ENCODE measurements at regions not wholly inside any gene's neighbourhood (a gene's known extent, or its start where the extent isn't known, plus 50 kb on each side); places are given as distances from the start of the nearest gene placed in this dataset.

- H3K4me1 Mint-ChIP-seq (ENCODE audit: low read depth): no peaks in the 10 kb centered on the region
- H3K27ac Mint-ChIP-seq: no peak overlapping the region
- POLR2A ChIA-PET: no interaction called here
- no peak for ATAC-seq
- H3K36me3 Mint-ChIP-seq (ENCODE audit: low read depth): no peaks in the 10 kb centered on the region
- intact Hi-C loops (cut with micrococcal nuclease): no loop called here
- CTCF ChIA-PET: no interaction called here
- no peaks in the 10 kb centered on the region for H3K27me3 Mint-ChIP-seq
- no peak overlapping the region for H3K4me3 Mint-ChIP-seq
- TF ChIP-seq CTCF (IDR thresholded peaks at IDR 0.05): no peak
- no peaks in the 10 kb centered on the region for H3K9me3 Mint-ChIP-seq
- no peak for DNase-seq
These were observed 123.9 kb downstream of the ZNF664 start for GRCh38 chr12:124096869-124097434.

GRCh38 chr12:124097701-124098100, 124.7 kb downstream of the ZNF664 start:
- POLR2A ChIA-PET: no interaction called here
- no peak for DNase-seq
- intact Hi-C loops (cut with micrococcal nuclease): no loop called here
- H3K27me3 Mint-ChIP-seq: no peaks in the 10 kb centered on the region
- CTCF ChIA-PET: interaction anchor here (1.0 kb wide), 1 partner anchor 58 kb away, joined by 3 read pairs; no protein-coding TSS in a partner anchor
- no peaks in the 10 kb centered on the region for H3K36me3 Mint-ChIP-seq (ENCODE audit: low read depth)
- H3K27ac Mint-ChIP-seq: no peak overlapping the region
- no peak for ATAC-seq
- no peaks in the 10 kb centered on the region for H3K9me3 Mint-ChIP-seq
- no peak for TF ChIP-seq CTCF (IDR thresholded peaks at IDR 0.05)
- H3K4me1 Mint-ChIP-seq (ENCODE audit: low read depth): no peaks in the 10 kb centered on the region
- H3K4me3 Mint-ChIP-seq: no peak overlapping the region

- no peak overlapping the region for H3K4me3 Mint-ChIP-seq
- no peaks in the 10 kb centered on the region for H3K27me3 Mint-ChIP-seq
- ChIA-PET POLR2A (no interaction called here), CTCF (interaction anchor here (1.0 kb wide), 1 partner anchor 59 kb away, joined by 3 read pairs; no protein-coding TSS in a partner anchor)
- H3K4me1 Mint-ChIP-seq (ENCODE audit: low read depth): no peaks in the 10 kb centered on the region
- H3K36me3 Mint-ChIP-seq (ENCODE audit: low read depth): no peaks in the 10 kb centered on the region
- intact Hi-C loops (cut with micrococcal nuclease): no loop called here
- DNase-seq (no peak), ATAC-seq (no peak)
- no peaks in the 10 kb centered on the region for H3K9me3 Mint-ChIP-seq
- TF ChIP-seq CTCF (IDR thresholded peaks at IDR 0.05): no peak
- no peak overlapping the region for H3K27ac Mint-ChIP-seq
These were observed 125.2 kb downstream of the ZNF664 start for GRCh38 chr12:124098101-124098757.

GRCh38 chr12:124098887-124099286, 125.9 kb downstream of the ZNF664 start:
- no peak for DNase-seq
- POLR2A ChIA-PET: interaction anchor here (0.6 kb wide), 1 partner anchor 604 kb away, joined by 3 read pairs; no protein-coding TSS in a partner anchor
- no peaks in the 10 kb centered on the region for H3K4me1 Mint-ChIP-seq (ENCODE audit: low read depth)
- no peaks in the 10 kb centered on the region for H3K36me3 Mint-ChIP-seq (ENCODE audit: low read depth)
- intact Hi-C loops (cut with micrococcal nuclease): no loop called here
- TF ChIP-seq CTCF (IDR thresholded peaks at IDR 0.05): no peak
- H3K27me3 Mint-ChIP-seq: no peaks in the 10 kb centered on the region
- H3K27ac Mint-ChIP-seq: no peak overlapping the region
- no peak for ATAC-seq
- H3K9me3 Mint-ChIP-seq: no peaks in the 10 kb centered on the region
- CTCF ChIA-PET: no interaction called here
- H3K4me3 Mint-ChIP-seq: no peak overlapping the region

GRCh38 chr12:124099661-124100060, 126.6 kb downstream of the ZNF664 start:
- Mint-ChIP-seq H3K27ac (no peak overlapping the region), H3K4me1 (ENCODE audit: low read depth) (no peaks in the 10 kb centered on the region), H3K4me3 (no peak overlapping the region), H3K9me3 (no peaks in the 10 kb centered on the region), H3K36me3 (ENCODE audit: low read depth) (no peaks in the 10 kb centered on the region), H3K27me3 (no peaks in the 10 kb centered on the region)
- no peak for DNase-seq
- ATAC-seq: no peak
- POLR2A ChIA-PET: interaction anchor here (0.6 kb wide), 1 partner anchor 603 kb away, joined by 3 read pairs; no protein-coding TSS in a partner anchor
- CTCF ChIA-PET: no interaction called here
- intact Hi-C loops (cut with micrococcal nuclease): no loop called here
- TF ChIP-seq CTCF (IDR thresholded peaks at IDR 0.05): no peak
